ENCODE measurements at regions not wholly inside any gene's neighbourhood (a gene's known extent, or its start where the extent isn't known, plus 50 kb on each side); places are given as distances from the start of the nearest gene placed in this dataset.

DNA sequence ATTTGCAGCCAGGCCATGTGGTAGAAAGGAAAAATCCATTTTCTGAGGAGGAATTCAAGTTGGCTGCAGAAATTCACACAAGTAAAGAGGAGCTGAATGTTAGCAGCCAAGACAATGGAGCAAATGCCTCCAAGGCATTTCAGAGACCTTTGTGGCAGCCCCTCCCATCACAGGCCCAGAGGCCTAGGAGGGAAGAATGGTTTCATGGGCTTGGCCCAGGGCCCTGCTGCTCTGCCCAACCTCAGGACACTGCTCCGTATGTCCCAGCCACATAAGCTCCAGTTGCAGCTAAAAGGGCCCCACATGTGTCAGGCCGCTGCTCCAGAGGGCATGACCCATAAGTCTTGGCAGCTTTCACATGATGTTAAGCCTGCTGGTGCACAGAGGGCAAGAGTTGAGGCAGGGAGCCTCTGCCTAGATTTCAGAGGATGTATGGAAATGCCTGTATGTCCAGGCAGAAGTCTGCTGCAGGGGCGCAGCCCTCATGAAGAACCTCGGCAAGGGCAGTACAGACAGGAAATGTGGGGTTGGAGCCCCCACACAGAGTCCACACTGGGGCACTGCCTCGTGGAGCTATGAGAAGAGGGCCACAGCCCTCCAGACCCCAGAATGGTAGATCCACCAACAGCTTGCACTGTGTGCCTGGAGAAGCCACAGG is 144.2 kb upstream of the EPB41L4A start:
- Mint-ChIP-seq H3K36me3 (ENCODE audit: insufficient read depth, unreplicated experiment) (no peaks in the 10 kb centered on the region), H3K9me3 (ENCODE audit: unreplicated experiment) (peaks cover 44% of the 10 kb centered on the region), H3K4me3 (ENCODE audit: unreplicated experiment) (no peak overlapping the region), H3K27ac (ENCODE audit: unreplicated experiment) (no peak overlapping the region), H3K27me3 (ENCODE audit: insufficient read depth, unreplicated experiment) (peaks cover 3% of the 10 kb centered on the region), H3K4me1 (ENCODE audit: low read depth, unreplicated experiment) (no peaks in the 10 kb centered on the region)
- DNase-seq = no peak
- Histone ChIP-seq H3K4me3 (ENCODE audit: low read depth, low read length) (no peak overlapping the region), H3K4me1 (no peaks in the 10 kb centered on the region), H3K27me3 (replicated peaks; ENCODE audit: control insufficient read depth, insufficient read depth, low read length) (no peaks in the 10 kb centered on the region), H3K9me3 (peaks cover 17% of the 10 kb centered on the region), H3K36me3 (ENCODE audit: control insufficient read depth, insufficient read depth, low read length) (no peaks in the 10 kb centered on the region)
- no TSS peak for BruUV-seq (replicated peaks)
- intact Hi-C loops (cut with micrococcal nuclease; ENCODE audit: unreplicated experiment) = no loop called here
- TF ChIP-seq, protein P1, sequence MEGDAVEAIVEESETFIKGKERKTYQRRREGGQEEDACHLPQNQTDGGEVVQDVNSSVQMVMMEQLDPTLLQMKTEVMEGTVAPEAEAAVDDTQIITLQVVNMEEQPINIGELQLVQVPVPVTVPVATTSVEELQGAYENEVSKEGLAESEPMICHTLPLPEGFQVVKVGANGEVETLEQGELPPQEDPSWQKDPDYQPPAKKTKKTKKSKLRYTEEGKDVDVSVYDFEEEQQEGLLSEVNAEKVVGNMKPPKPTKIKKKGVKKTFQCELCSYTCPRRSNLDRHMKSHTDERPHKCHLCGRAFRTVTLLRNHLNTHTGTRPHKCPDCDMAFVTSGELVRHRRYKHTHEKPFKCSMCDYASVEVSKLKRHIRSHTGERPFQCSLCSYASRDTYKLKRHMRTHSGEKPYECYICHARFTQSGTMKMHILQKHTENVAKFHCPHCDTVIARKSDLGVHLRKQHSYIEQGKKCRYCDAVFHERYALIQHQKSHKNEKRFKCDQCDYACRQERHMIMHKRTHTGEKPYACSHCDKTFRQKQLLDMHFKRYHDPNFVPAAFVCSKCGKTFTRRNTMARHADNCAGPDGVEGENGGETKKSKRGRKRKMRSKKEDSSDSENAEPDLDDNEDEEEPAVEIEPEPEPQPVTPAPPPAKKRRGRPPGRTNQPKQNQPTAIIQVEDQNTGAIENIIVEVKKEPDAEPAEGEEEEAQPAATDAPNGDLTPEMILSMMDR (IDR thresholded peaks at IDR 0.05; ENCODE audit: insufficient read depth in 1 of 2, low read depth in 1 of 2, low read length in 1 of 2, severe bottlenecking in 1 of 2, unreplicated experiment in 1 of 2) = no peak
- POLR2A ChIA-PET = no interaction called here
- CTCF ChIA-PET = no interaction called here

DNA sequence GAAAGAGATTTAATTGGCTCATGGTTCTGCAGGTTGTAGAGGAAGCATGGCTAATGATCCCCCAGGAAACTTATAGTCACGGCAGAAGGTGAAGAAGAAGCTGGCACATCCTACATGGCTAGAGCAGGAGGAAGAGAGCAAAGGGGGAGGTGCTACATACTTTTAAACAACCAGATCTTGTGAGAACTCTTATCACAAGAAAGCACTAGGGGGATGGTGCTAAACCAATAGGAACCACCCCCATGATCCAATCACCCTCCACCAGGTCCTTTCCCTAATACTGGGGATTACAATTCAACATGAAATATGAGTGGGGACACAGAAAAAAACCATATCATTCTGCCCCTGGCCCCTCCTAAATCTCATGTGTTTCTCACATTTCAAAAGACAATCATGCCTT is 147.2 kb upstream of the EPB41L4A start:
- Histone ChIP-seq H3K36me3 (ENCODE audit: control insufficient read depth, insufficient read depth, low read length) (no peaks in the 10 kb centered on the region), H3K27me3 (replicated peaks; ENCODE audit: control insufficient read depth, insufficient read depth, low read length) (no peaks in the 10 kb centered on the region), H3K4me1 (no peaks in the 10 kb centered on the region), H3K4me3 (ENCODE audit: low read depth, low read length) (no peak overlapping the region), H3K9me3 (peaks cover 17% of the 10 kb centered on the region)
- no TSS peak for BruUV-seq (replicated peaks)
- no peaks in the 10 kb centered on the region for H3K4me1 Mint-ChIP-seq (ENCODE audit: low read depth, unreplicated experiment)
- ChIA-PET CTCF (no interaction called here), POLR2A (no interaction called here)
- H3K36me3 Mint-ChIP-seq (ENCODE audit: insufficient read depth, unreplicated experiment) = no peaks in the 10 kb centered on the region
- H3K4me3 Mint-ChIP-seq (ENCODE audit: unreplicated experiment) = no peak overlapping the region
- TF ChIP-seq, protein P1 (IDR thresholded peaks at IDR 0.05; ENCODE audit: insufficient read depth in 1 of 2, low read depth in 1 of 2, low read length in 1 of 2, severe bottlenecking in 1 of 2, unreplicated experiment in 1 of 2) = no peak
- H3K27me3 Mint-ChIP-seq (ENCODE audit: insufficient read depth, unreplicated experiment) = peaks cover 3% of the 10 kb centered on the region
- no peak for DNase-seq
- intact Hi-C loops (cut with micrococcal nuclease; ENCODE audit: unreplicated experiment) = no loop called here
- peaks cover 44% of the 10 kb centered on the region for H3K9me3 Mint-ChIP-seq (ENCODE audit: unreplicated experiment)
- H3K27ac Mint-ChIP-seq (ENCODE audit: unreplicated experiment) = no peak overlapping the region

DNA sequence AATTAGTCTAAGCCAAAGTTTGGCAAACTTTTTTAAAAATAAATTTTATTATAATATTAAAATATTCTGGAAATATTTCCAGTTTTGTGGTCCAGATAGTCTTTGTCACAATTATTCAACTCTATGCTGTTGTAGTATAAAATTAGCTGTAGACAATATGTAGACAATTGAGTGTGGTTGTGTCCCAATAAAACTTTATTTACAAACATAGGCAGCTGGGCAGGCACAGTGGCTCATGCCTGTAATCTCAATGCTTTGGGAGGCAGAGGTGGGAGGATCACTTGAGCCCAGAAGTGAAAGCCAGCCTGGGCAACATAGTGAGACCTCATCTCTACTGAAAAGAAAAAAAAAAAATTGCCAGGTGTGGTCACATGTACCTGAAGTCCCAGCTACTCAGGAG is 150.5 kb upstream of the EPB41L4A start:
- CTCF ChIA-PET = no interaction called here
- Histone ChIP-seq H3K27me3 (replicated peaks; ENCODE audit: control insufficient read depth, insufficient read depth, low read length) (no peaks in the 10 kb centered on the region), H3K9me3 (peaks cover under 1% of the 10 kb centered on the region; the same call in 1 of the 2 replicates), H3K36me3 (ENCODE audit: control insufficient read depth, insufficient read depth, low read length) (no peaks in the 10 kb centered on the region), H3K4me1 (no peaks in the 10 kb centered on the region), H3K4me3 (ENCODE audit: low read depth, low read length) (no peak overlapping the region)
- POLR2A ChIA-PET = no interaction called here
- H3K27ac Mint-ChIP-seq (ENCODE audit: unreplicated experiment) = no peak overlapping the region
- H3K36me3 Mint-ChIP-seq (ENCODE audit: insufficient read depth, unreplicated experiment) = no peaks in the 10 kb centered on the region
- TF ChIP-seq, protein P1 (IDR thresholded peaks at IDR 0.05; ENCODE audit: insufficient read depth in 1 of 2, low read depth in 1 of 2, low read length in 1 of 2, severe bottlenecking in 1 of 2, unreplicated experiment in 1 of 2) = no peak
- no peak overlapping the region for H3K4me3 Mint-ChIP-seq (ENCODE audit: unreplicated experiment)
- H3K9me3 Mint-ChIP-seq (ENCODE audit: unreplicated experiment) = peaks cover 20% of the 10 kb centered on the region
- peaks cover 16% of the 10 kb centered on the region for H3K27me3 Mint-ChIP-seq (ENCODE audit: insufficient read depth, unreplicated experiment)
- DNase-seq = no peak
- intact Hi-C loops (cut with micrococcal nuclease; ENCODE audit: unreplicated experiment) = no loop called here
- BruUV-seq (replicated peaks) = no TSS peak
- H3K4me1 Mint-ChIP-seq (ENCODE audit: low read depth, unreplicated experiment) = no peaks in the 10 kb centered on the region
